ENCODE measurements at regions not wholly inside any gene's neighbourhood (a gene's known extent, or its start where the extent isn't known, plus 50 kb on each side); places are given as distances from the start of the nearest gene placed in this dataset.

DNA sequence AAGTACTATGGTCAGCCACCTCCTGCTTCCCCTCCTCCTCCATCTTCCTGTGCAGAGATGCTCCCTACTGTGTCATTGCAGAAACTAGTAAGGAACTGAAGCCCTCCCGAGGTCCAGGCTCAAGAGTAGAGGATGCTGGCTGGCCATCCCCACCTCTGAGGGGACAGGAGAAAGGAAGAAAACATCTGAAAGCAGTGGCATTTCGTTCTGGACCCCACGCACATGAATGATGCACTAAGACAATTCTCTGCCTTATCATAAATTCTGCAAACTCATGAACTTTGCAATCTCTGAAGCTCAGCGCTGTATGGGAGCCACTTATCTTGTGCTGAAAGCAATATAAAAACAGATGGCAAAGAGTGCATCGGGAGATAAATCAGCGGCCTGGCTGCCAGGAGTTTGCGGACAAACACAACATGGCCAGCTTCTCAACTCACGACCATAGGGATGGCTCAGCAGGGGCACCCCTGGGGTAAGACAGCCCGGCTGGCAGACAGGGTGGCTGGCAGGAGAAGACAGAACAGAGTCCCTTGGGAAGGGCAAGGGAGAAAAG lies 306.4 kb downstream of the NXPE2 start:
- Histone ChIP-seq H3K27ac (no peak overlapping the region), H3K9me3 (ENCODE audit: severe bottlenecking) (no peaks in the 10 kb centered on the region), H3K36me3 (no peaks in the 10 kb centered on the region), H3K4me3 (ENCODE audit: low read depth, low read length) (no peak overlapping the region), H3K27me3 (ENCODE audit: insufficient read depth, low read depth, severe bottlenecking) (no peaks in the 10 kb centered on the region)
- no peak for DNase-seq
- TF ChIP-seq, protein P1, sequence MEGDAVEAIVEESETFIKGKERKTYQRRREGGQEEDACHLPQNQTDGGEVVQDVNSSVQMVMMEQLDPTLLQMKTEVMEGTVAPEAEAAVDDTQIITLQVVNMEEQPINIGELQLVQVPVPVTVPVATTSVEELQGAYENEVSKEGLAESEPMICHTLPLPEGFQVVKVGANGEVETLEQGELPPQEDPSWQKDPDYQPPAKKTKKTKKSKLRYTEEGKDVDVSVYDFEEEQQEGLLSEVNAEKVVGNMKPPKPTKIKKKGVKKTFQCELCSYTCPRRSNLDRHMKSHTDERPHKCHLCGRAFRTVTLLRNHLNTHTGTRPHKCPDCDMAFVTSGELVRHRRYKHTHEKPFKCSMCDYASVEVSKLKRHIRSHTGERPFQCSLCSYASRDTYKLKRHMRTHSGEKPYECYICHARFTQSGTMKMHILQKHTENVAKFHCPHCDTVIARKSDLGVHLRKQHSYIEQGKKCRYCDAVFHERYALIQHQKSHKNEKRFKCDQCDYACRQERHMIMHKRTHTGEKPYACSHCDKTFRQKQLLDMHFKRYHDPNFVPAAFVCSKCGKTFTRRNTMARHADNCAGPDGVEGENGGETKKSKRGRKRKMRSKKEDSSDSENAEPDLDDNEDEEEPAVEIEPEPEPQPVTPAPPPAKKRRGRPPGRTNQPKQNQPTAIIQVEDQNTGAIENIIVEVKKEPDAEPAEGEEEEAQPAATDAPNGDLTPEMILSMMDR (IDR thresholded peaks at IDR 0.05; ENCODE audit: low read depth, low read length) = no peak

GRCh38 chr11:114986365-114986764 lies 308.0 kb downstream of the NXPE2 start:
- Histone ChIP-seq H3K4me3 (ENCODE audit: low read depth, low read length) (no peak overlapping the region), H3K27ac (no peak overlapping the region), H3K9me3 (ENCODE audit: severe bottlenecking) (no peaks in the 10 kb centered on the region), H3K27me3 (ENCODE audit: insufficient read depth, low read depth, severe bottlenecking) (no peaks in the 10 kb centered on the region), H3K36me3 (no peaks in the 10 kb centered on the region)
- TF ChIP-seq, protein P1 (IDR thresholded peaks at IDR 0.05; ENCODE audit: low read depth, low read length) = no peak
- no peak for DNase-seq

GRCh38 chr11:114987186-114987760 lies 308.9 kb downstream of the NXPE2 start:
- Histone ChIP-seq H3K9me3 (ENCODE audit: severe bottlenecking) (no peaks in the 10 kb centered on the region), H3K27me3 (ENCODE audit: insufficient read depth, low read depth, severe bottlenecking) (no peaks in the 10 kb centered on the region), H3K27ac (peak overlapping the region; percentile 52), H3K4me3 (ENCODE audit: low read depth, low read length) (no peak overlapping the region), H3K36me3 (no peaks in the 10 kb centered on the region)
- DNase-seq = peak; percentile 76
- TF ChIP-seq, protein P1 (IDR thresholded peaks at IDR 0.05; ENCODE audit: low read depth, low read length) = peak; percentile 15; the same call in 1 of the 2 replicates

DNA sequence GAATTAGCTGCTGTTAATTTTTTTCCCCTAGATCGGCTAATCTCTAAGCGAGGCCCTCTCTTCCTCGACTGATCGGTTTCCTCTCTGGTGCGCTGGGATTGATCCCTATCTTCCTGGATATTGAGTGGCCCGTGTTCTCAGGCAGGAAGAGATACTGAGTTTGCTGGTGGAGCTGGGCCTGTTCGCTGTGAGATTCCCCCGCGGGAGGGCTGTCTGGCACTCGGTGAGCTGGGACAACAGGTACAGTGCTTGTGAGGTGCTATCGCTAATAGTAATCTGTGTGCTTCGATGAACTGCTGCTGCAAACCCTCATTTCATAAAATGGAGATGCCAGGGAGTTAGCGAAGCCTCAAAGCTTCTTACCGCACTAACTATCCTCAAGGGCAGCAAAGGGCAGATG lies 310.3 kb downstream of the NXPE2 start:
- Histone ChIP-seq H3K36me3 (no peaks in the 10 kb centered on the region), H3K27me3 (ENCODE audit: insufficient read depth, low read depth, severe bottlenecking) (no peaks in the 10 kb centered on the region), H3K4me3 (ENCODE audit: low read depth, low read length) (peak overlapping the region; percentile 28), H3K27ac (peak overlapping the region; percentile 64), H3K9me3 (ENCODE audit: severe bottlenecking) (no peaks in the 10 kb centered on the region)
- TF ChIP-seq, protein P1 (IDR thresholded peaks at IDR 0.05; ENCODE audit: low read depth, low read length) = no peak
- peak; percentile 64 for DNase-seq

GRCh38 chr11:114989536-114989935 lies 311.2 kb downstream of the NXPE2 start:
- TF ChIP-seq, protein P1 (IDR thresholded peaks at IDR 0.05; ENCODE audit: low read depth, low read length) = no peak
- Histone ChIP-seq H3K4me3 (ENCODE audit: low read depth, low read length) (no peak overlapping the region), H3K27ac (peak overlapping the region; percentile 64), H3K9me3 (ENCODE audit: severe bottlenecking) (no peaks in the 10 kb centered on the region), H3K36me3 (no peaks in the 10 kb centered on the region), H3K27me3 (ENCODE audit: insufficient read depth, low read depth, severe bottlenecking) (no peaks in the 10 kb centered on the region)
- DNase-seq = no peak

DNA sequence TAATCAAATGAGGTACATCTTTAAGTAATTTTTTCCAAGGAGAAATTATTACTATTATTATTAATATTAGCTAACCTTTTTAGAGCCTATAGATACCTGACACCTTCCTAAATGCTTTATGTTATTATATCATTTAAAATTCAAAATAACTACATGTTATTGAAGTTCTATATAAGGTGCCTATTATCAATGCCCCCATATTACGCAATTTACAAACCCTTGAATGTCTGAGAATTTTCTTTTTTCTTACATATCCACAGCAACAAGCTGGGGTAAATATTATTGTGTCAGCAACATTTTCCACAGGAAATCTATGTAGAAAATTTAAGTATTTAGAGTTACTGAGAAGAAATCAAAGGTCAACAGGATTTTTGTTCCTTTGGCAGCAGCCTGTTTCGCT lies 327.3 kb downstream of the NXPE2 start:
- Histone ChIP-seq H3K27me3 (ENCODE audit: insufficient read depth, low read depth, severe bottlenecking) (no peaks in the 10 kb centered on the region), H3K36me3 (no peaks in the 10 kb centered on the region), H3K9me3 (ENCODE audit: severe bottlenecking) (no peaks in the 10 kb centered on the region), H3K4me3 (ENCODE audit: low read depth, low read length) (no peak overlapping the region), H3K27ac (no peak overlapping the region)
- TF ChIP-seq, protein P1 (IDR thresholded peaks at IDR 0.05; ENCODE audit: low read depth, low read length) = no peak
- DNase-seq = no peak

Data from WERI-Rb-1 (cell line).